ENCODE measurements at regions not wholly inside any gene's neighbourhood (a gene's known extent, or its start where the extent isn't known, plus 50 kb on each side); places are given as distances from the start of the nearest gene placed in this dataset.

DNA sequence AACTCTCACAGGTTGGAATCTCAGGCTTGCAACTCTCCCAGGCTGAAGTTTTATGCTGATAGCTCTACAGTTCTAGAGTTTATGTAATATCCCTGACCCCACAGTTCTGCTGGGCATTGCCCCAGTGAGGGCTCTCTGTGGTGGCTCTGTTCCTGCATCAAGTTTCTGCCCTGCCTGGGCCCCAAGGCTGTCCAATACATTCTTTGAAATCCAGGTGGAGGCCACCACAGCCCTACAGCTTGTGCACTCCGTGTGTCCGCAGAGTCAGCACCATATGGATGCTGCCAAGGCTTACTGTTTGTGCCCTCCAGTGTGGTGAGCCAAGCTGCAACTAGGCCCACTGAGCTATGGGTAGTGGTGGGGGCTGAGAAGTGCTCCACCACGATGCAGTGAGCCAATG is 1141.2 kb upstream of the EPHA6 start:
- no peak overlapping the region for H3K4me3 ChIP-seq
- intact Hi-C loops (cut with DNase I): no loop called here
- TF ChIP-seq EP300 (IDR thresholded peaks at IDR 0.05) (no peak), POLR2AphosphoS5 (IDR thresholded peaks at IDR 0.05) (no peak)
- TF ChIP-seq, protein P1, sequence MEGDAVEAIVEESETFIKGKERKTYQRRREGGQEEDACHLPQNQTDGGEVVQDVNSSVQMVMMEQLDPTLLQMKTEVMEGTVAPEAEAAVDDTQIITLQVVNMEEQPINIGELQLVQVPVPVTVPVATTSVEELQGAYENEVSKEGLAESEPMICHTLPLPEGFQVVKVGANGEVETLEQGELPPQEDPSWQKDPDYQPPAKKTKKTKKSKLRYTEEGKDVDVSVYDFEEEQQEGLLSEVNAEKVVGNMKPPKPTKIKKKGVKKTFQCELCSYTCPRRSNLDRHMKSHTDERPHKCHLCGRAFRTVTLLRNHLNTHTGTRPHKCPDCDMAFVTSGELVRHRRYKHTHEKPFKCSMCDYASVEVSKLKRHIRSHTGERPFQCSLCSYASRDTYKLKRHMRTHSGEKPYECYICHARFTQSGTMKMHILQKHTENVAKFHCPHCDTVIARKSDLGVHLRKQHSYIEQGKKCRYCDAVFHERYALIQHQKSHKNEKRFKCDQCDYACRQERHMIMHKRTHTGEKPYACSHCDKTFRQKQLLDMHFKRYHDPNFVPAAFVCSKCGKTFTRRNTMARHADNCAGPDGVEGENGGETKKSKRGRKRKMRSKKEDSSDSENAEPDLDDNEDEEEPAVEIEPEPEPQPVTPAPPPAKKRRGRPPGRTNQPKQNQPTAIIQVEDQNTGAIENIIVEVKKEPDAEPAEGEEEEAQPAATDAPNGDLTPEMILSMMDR (IDR thresholded peaks at IDR 0.05): no peak
- H3K36me3 ChIP-seq: no peaks in the 10 kb centered on the region
- no peaks in the 10 kb centered on the region for H3K27me3 ChIP-seq
- H3K27ac ChIP-seq (replicated peaks in 1 of 4): no peak overlapping the region
- no peaks in the 10 kb centered on the region for H3K9me3 ChIP-seq
- no peaks in the 10 kb centered on the region for H3K4me1 ChIP-seq
- 73% methylated on average over 3 of the region's 3 CpGs for WGBS
- DNase-seq (ENCODE audit: extremely low spot score): no peak

DNA sequence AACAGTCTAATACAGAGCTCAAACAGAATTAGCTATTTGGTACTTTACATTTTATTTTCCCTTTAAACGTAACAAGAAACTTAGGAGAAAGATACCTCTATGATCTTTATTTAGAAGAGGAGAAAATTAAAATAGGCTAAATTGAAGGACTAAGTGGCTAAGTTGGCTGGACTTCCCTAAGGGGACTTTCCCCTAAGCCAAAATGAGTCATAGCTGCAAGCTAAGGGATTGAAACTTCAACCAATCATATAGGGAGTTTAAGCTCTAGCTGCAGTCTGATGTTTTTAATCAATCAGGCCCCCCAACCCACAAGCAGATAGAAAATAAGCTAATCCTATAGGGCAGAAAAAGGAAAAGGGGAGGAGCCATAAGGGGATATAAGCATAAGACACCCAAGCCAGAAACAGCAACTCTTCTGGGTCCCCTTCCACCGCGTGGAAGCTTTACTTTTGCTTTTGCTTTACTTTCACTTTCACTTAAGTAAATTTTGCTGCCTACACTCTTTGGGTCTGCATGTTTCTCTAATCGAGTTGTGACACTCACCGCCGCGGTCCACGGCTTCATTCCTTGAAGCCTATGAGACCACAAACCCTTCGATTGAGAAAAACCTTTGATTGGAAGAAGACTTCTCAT is 1108.5 kb upstream of the EPHA6 start:
- 84% methylated on average over 9 of the region's 9 CpGs for WGBS
- peak overlapping the region in 1 of 4 donors; percentile 28 for H3K4me3 ChIP-seq
- intact Hi-C loops (cut with DNase I): no loop called here

DNA sequence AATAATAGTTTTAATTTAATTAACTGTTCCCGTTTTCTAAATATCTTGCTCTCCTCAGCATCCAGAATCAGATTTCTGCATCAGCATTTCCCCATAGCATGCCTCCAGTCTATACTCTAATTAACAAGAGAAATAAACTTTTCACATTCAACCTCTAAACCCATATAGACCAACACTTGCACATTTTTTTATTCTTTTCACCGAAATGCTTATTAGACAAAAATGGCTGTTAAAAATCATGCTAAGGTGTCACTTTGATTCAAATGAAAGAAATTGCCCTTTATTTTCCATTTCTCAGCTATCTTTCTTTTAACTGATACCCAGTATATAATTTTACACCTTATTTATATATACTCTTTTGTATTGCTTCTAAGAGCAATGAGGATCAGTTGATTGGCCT is 1107.1 kb upstream of the EPHA6 start:
- TF ChIP-seq EP300 (IDR thresholded peaks at IDR 0.05) (no peak), POLR2AphosphoS5 (IDR thresholded peaks at IDR 0.05) (no peak), POLR2A (IDR thresholded peaks at IDR 0.05; ENCODE audit: low read depth) (no peak)
- TF ChIP-seq, protein P1 (IDR thresholded peaks at IDR 0.05): no peak
- no peaks in the 10 kb centered on the region for H3K4me1 ChIP-seq
- no peaks in the 10 kb centered on the region for H3K36me3 ChIP-seq
- intact Hi-C loops (cut with DNase I): no loop called here
- no peak overlapping the region for H3K27ac ChIP-seq (replicated peaks in 1 of 4)
- no peak overlapping the region for H3K4me3 ChIP-seq
- no peaks in the 10 kb centered on the region for H3K27me3 ChIP-seq
- DNase-seq (ENCODE audit: extremely low spot score): no peak
- 85% methylated on average over 2 of the region's 2 CpGs for WGBS
- peaks cover 0 to 4% (median 2%) of the 10 kb centered on the region in 4 donors for H3K9me3 ChIP-seq

More for the DNA sequence above, 1108.5 kb upstream of the EPHA6 start:
- Histone ChIP-seq H3K27me3 (no peaks in the 10 kb centered on the region), H3K27ac (replicated peaks in 1 of 4) (no peak overlapping the region), H3K9me3 (peaks cover 0 to 4% (median 2%) of the 10 kb centered on the region in 4 donors), H3K4me1 (no peaks in the 10 kb centered on the region), H3K36me3 (no peaks in the 10 kb centered on the region)
- TF ChIP-seq POLR2A (IDR thresholded peaks at IDR 0.05; ENCODE audit: low read depth) (no peak), EP300 (IDR thresholded peaks at IDR 0.05) (no peak), POLR2AphosphoS5 (IDR thresholded peaks at IDR 0.05) (no peak)
- TF ChIP-seq, protein P1 (IDR thresholded peaks at IDR 0.05): no peak
- no peak for DNase-seq (ENCODE audit: extremely low spot score)

DNA sequence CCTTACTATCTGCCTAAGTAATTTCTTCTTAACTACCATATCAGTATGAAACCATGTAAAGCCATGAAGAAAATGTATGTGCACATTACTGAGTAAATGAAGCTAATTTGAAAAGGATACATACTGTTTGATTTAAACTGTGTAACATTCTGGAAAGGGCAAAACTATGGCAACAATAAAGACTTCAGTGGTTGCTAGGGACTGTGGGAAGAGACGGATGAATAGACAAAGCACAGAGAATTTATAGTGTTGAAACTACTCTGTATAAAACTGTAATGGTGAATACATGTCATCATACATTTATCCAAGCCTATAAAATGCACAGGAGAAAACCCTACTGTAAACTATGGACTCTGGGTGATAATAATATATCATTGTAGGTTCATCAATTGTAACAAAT is 1103.7 kb upstream of the EPHA6 start:
- H3K36me3 ChIP-seq: no peaks in the 10 kb centered on the region
- no peaks in the 10 kb centered on the region for H3K4me1 ChIP-seq
- intact Hi-C loops (cut with DNase I): no loop called here
- no peak for DNase-seq (ENCODE audit: extremely low spot score)
- no peaks in the 10 kb centered on the region for H3K27me3 ChIP-seq
- TF ChIP-seq POLR2AphosphoS5 (IDR thresholded peaks at IDR 0.05): no peak
- TF ChIP-seq, protein P1 (IDR thresholded peaks at IDR 0.05): no peak
- TF ChIP-seq POLR2A (IDR thresholded peaks at IDR 0.05; ENCODE audit: low read depth): no peak
- TF ChIP-seq EP300 (IDR thresholded peaks at IDR 0.05): no peak
- H3K9me3 ChIP-seq: no peaks in the 10 kb centered on the region
- H3K4me3 ChIP-seq: no peak overlapping the region
- H3K27ac ChIP-seq (replicated peaks in 1 of 4): no peak overlapping the region
- WGBS: 73% methylated on average over 1 of the region's 1 CpG

DNA sequence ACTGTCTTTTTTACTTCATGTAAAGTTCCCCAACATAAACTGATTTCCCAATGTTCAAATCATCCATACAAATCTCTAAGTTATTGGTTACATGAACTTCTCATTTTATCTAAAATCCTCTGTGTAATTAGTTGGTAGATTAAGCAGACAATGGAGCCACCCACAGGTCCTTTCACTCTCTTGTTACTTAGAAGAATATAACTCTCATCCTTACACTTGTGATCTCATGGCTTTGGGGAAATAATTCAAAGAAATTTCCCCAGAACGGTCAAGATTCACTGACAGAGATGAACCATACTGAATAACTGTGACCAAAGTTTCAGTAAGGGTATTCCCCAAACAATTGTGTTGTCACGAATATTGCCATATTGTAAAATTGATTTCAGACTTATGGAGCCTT is 1102.6 kb upstream of the EPHA6 start:
- TF ChIP-seq EP300 (IDR thresholded peaks at IDR 0.05) (no peak), POLR2A (IDR thresholded peaks at IDR 0.05; ENCODE audit: low read depth) (no peak), POLR2AphosphoS5 (IDR thresholded peaks at IDR 0.05) (no peak)
- TF ChIP-seq, protein P1 (IDR thresholded peaks at IDR 0.05): no peak
- intact Hi-C loops (cut with DNase I): no loop called here
- Histone ChIP-seq H3K4me1 (no peaks in the 10 kb centered on the region), H3K27me3 (no peaks in the 10 kb centered on the region), H3K9me3 (no peaks in the 10 kb centered on the region), H3K27ac (replicated peaks in 1 of 4) (no peak overlapping the region), H3K4me3 (no peak overlapping the region), H3K36me3 (no peaks in the 10 kb centered on the region)
- WGBS: 77% methylated on average over 2 of the region's 2 CpGs
- no peak for DNase-seq (ENCODE audit: extremely low spot score)
